Uterus (tissue), 2 donors: ENCODE measurements at regions not wholly inside any gene's neighbourhood (a gene's known extent, or its start where the extent isn't known, plus 50 kb on each side); places are given as distances from the start of the nearest gene placed in this dataset.

ENCODE experiments used
- POLR2A ChIP-seq, 2 donors: fragments of 450-650 bp; IDR thresholded peaks; one replicate each; pipeline ENCODE4 v1.6.1; 2016; ENCODE audit warnings: antibody characterized with exemption in 2 of 2, mild to moderate bottlenecking in 1 of 2, moderate library complexity in 1 of 2
- TF ChIP-seq, protein P1 (sequence below), 4 experiments: fragments of 200-600 bp in 2 of 4; fragments of 450-650 bp in 2 of 4; sonication (generic) in 2 of 4; IDR thresholded peaks; one replicate each; pipeline ENCODE4 v1.5.1; 2016 to 2019; ENCODE audit warnings: antibody characterized with exemption in 4 of 4, mild to moderate bottlenecking in 2 of 4, moderate library complexity in 1 of 4

GRCh38 chr1:219686171-219686570, 73.3 kb upstream of the ZC3H11B start:
- TF ChIP-seq, protein P1, sequence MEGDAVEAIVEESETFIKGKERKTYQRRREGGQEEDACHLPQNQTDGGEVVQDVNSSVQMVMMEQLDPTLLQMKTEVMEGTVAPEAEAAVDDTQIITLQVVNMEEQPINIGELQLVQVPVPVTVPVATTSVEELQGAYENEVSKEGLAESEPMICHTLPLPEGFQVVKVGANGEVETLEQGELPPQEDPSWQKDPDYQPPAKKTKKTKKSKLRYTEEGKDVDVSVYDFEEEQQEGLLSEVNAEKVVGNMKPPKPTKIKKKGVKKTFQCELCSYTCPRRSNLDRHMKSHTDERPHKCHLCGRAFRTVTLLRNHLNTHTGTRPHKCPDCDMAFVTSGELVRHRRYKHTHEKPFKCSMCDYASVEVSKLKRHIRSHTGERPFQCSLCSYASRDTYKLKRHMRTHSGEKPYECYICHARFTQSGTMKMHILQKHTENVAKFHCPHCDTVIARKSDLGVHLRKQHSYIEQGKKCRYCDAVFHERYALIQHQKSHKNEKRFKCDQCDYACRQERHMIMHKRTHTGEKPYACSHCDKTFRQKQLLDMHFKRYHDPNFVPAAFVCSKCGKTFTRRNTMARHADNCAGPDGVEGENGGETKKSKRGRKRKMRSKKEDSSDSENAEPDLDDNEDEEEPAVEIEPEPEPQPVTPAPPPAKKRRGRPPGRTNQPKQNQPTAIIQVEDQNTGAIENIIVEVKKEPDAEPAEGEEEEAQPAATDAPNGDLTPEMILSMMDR (IDR thresholded peaks at IDR 0.05) = no peak
- no peak for TF ChIP-seq POLR2A (IDR thresholded peaks at IDR 0.05)
